Esophagus squamous epithelium (tissue), 5 donors: ENCODE measurements at regions not wholly inside any gene's neighbourhood (a gene's known extent, or its start where the extent isn't known, plus 50 kb on each side); places are given as distances from the start of the nearest gene placed in this dataset.

ENCODE experiments used
- DNase-seq: peaks from one replicate; lab custom pipeline; 2025; lab: John Stamatoyannopoulos, UW
- H3K27ac ChIP-seq, 4 donors: fragments of 200-600 bp; sonication (generic); one replicate each; pipeline ENCODE4 v1.5.1; 2016 to 2019; ENCODE audit warnings: mild to moderate bottlenecking in 1 of 4
- H3K27me3 ChIP-seq, 4 donors: fragments of 200-600 bp; sonication (generic); 1 replicate in 3 of 4; 2 replicates in 1 of 4; pipeline versions ENCODE4 v1.5.1 to v1.6.0; 2017 to 2021; ENCODE audit warnings: antibody characterized with exemption in 1 of 4
- H3K36me3 ChIP-seq, 3 donors: fragments of 200-600 bp; sonication (generic); one replicate each; pipeline ENCODE4 v1.5.1; 2016 to 2019
- H3K4me1 ChIP-seq, 3 donors: fragments of 200-600 bp; sonication (generic); one replicate each; pipeline ENCODE4 v1.5.1; 2017 to 2019
- H3K4me3 ChIP-seq, 4 donors: fragments of 200-600 bp; sonication (generic); 1 replicate in 3 of 4; 2 replicates in 1 of 4; pipeline ENCODE4 v1.5.1; 2016 to 2019; ENCODE audit warnings: mild to moderate bottlenecking in 2 of 4, moderate library complexity in 1 of 4
- H3K9me3 ChIP-seq, 3 donors: fragments of 200-600 bp; sonication (generic); one replicate each; pipeline ENCODE4 v1.5.1; 2016 to 2019
- CTCF ChIP-seq, 6 experiments: fragments of 450-650 bp in 4 of 6; fragments of 200-600 bp in 2 of 6; sonication (generic) in 2 of 6; IDR thresholded peaks; one replicate each; pipeline ENCODE4 v1.5.1; 2016 to 2019; ENCODE audit warnings: antibody characterized with exemption in 6 of 6, mild to moderate bottlenecking in 4 of 6, moderate library complexity in 4 of 6
- POLR2A ChIP-seq, 4 donors: fragments of 450-650 bp; IDR thresholded peaks; one replicate each; pipeline ENCODE4 v1.6.1; 2017; ENCODE audit warnings: antibody characterized with exemption in 4 of 4, mild to moderate bottlenecking in 4 of 4, moderate library complexity in 3 of 4
- WGBS, 2 donors: methylation state at CpG; one replicate each; pipeline ENCODE4 v1.1.5; 2018; 5-methylcytosine and 5-hydroxymethylcytosine counted together
- intact Hi-C: fragments of 100-400 bp; cut with DNase I; formaldehyde crosslinking; loops from one replicate; pipeline ENCODE4 v1.15.0; 2022
- donor health status: DM: yes; HTN: yes; CAD: no.

DNA sequence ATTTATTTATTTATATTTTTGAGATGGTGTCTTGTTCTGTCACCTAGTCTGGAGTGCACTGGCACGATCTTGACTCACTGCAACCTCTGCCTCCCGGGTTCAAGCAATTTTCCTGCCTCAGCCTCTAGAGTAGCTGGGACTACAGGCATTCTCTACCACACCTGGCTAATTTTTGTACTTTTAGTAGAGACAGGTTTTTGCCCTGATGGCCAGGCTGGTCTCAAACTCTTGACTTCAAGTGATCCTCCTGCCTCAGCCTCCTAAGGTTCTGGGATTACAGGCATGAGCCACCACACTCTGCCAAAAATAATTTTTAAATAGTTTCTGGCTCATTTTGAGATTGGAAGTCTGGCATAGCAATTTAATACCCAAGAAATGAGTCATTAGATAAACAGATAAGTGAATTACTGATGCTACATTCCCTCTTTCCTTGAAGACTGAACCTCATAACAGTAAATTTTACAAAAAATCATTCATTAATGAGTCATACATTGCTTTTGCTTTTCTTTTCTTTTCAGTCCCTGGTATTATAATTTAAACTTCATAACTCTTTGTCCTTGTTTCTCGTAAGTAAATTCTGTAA, 881.6 kb upstream of the PIK3C3 start:
- TF ChIP-seq CTCF (IDR thresholded peaks at IDR 0.05) (no peak), POLR2A (IDR thresholded peaks at IDR 0.05) (no peak)
- no peaks in the 10 kb centered on the region for H3K9me3 ChIP-seq
- WGBS, 2 donors: 55 to 66% methylated on average over 3 of the region's 3 CpGs
- intact Hi-C loops: no loop called here
- H3K4me1 ChIP-seq: no peaks in the 10 kb centered on the region
- no peaks in the 10 kb centered on the region for H3K36me3 ChIP-seq
- no peak overlapping the region for H3K4me3 ChIP-seq
- no peaks in the 10 kb centered on the region for H3K27me3 ChIP-seq
- DNase-seq: no peak
- no peak overlapping the region for H3K27ac ChIP-seq

DNA sequence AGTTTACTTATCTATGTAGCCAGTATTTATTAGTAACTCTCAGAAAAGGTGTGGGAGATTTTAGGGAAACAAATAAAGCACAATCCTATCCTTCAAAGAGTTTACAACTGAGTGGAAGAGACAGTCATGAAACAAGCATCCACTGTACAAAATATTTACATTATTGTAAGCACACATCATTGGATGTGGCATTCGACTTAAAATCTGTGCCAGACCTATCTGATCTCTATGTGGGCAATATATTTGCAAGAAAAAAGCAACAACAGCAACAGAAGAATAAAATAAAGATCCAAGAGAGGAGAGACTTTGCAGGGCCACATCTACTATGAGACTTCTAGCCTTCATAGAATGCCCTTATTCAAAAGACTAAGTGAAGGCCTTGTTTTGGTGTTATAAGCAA, 882.1 kb upstream of the PIK3C3 start:
- no peaks in the 10 kb centered on the region for H3K4me1 ChIP-seq
- H3K27me3 ChIP-seq: no peaks in the 10 kb centered on the region
- WGBS, 2 donors: 48% methylated on average over 1 of the region's 1 CpG; no CpG with 5 or more reads in 1 of the 2 donors
- TF ChIP-seq CTCF (IDR thresholded peaks at IDR 0.05): no peak
- TF ChIP-seq POLR2A (IDR thresholded peaks at IDR 0.05): no peak
- no peaks in the 10 kb centered on the region for H3K9me3 ChIP-seq
- H3K27ac ChIP-seq: no peak overlapping the region
- intact Hi-C loops: no loop called here
- no peaks in the 10 kb centered on the region for H3K36me3 ChIP-seq
- DNase-seq: no peak
- no peak overlapping the region for H3K4me3 ChIP-seq

GRCh38 chr18:41071826-41072225, 883.2 kb upstream of the PIK3C3 start:
- DNase-seq: no peak
- Histone ChIP-seq H3K27me3 (no peaks in the 10 kb centered on the region), H3K27ac (no peak overlapping the region), H3K4me3 (no peak overlapping the region), H3K4me1 (no peaks in the 10 kb centered on the region), H3K9me3 (no peaks in the 10 kb centered on the region), H3K36me3 (no peaks in the 10 kb centered on the region)
- TF ChIP-seq CTCF (IDR thresholded peaks at IDR 0.05) (no peak), POLR2A (IDR thresholded peaks at IDR 0.05) (no peak)
- intact Hi-C loops: no loop called here
- WGBS, 2 donors: 74 to 77% methylated on average over 4 of the region's 4 CpGs

DNA sequence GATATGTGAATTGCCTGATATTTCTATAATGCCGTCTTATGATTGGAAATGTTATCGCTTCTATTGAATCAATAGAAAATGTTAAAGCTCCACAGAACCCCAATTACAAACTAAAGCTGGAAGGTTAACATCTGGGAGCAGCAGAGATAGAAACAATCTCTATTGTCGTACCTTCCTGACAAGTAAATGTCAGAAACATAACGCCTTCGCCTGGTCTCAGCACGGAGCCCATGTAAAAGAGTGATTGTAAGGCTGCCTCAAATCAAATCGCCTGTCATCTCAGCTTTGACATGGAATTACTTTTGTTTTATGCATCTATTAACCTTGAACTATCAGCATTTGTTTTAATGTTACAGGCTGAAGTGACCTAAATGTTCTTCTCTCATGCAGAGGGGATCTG, 885.9 kb upstream of the PIK3C3 start:
- Histone ChIP-seq H3K27ac (no peak overlapping the region), H3K4me3 (no peak overlapping the region), H3K27me3 (no peaks in the 10 kb centered on the region), H3K36me3 (no peaks in the 10 kb centered on the region), H3K9me3 (no peaks in the 10 kb centered on the region), H3K4me1 (no peaks in the 10 kb centered on the region)
- 82 to 89% methylated on average over 7 of the region's 7 CpGs for whole genome bisulfite sequencing, 2 donors
- intact Hi-C loops: no loop called here
- TF ChIP-seq POLR2A (IDR thresholded peaks at IDR 0.05): no peak
- no peak for DNase-seq

DNA sequence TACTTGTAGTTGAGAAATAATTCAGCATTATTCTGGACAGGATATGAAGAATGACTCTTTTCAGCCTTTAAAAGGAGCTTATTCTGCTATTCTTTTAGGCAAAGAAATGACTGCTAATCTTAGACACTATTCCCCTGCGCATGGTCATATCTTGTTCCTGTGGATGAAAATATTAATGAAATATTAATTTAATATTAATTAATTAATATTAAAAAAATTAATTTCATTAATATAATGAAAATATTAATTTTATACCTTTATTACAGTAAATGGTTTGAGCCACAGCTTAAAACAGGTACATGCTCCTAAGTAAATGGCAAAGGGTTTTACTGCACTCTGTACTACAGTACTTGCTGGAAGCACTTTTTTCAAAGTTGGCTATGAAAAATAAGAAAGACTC, 890.1 kb upstream of the PIK3C3 start:
- H3K9me3 ChIP-seq: no peaks in the 10 kb centered on the region

More for the DNA sequence above, 890.1 kb upstream of the PIK3C3 start:
- no peaks in the 10 kb centered on the region for H3K36me3 ChIP-seq
- H3K27ac ChIP-seq: no peak overlapping the region
- TF ChIP-seq CTCF (IDR thresholded peaks at IDR 0.05): no peak
- TF ChIP-seq POLR2A (IDR thresholded peaks at IDR 0.05): no peak
- no peaks in the 10 kb centered on the region for H3K27me3 ChIP-seq
- intact Hi-C loops: no loop called here
- WGBS, 2 donors: 0 to 39% methylated on average over 1 of the region's 1 CpG
- DNase-seq: no peak
- H3K4me3 ChIP-seq: no peak overlapping the region
- H3K4me1 ChIP-seq: no peaks in the 10 kb centered on the region
